HPDE6-E6E7 (cell line): ENCODE measurements at regions not wholly inside any gene's neighbourhood (a gene's known extent, or its start where the extent isn't known, plus 50 kb on each side); places are given as distances from the start of the nearest gene placed in this dataset.
A peak's percentile ranks its signal among the peaks of the same experiment; 100 is the strongest.
"Not testable (repeated sequence)": the region's sequence is repeated elsewhere in the genome, so short reads cannot be mapped to it uniquely, and the experiment has no call there.

Experiments
- DNase-seq: peaks from one replicate; pipeline ENCODE4 v3.0.0; 2011; ENCODE audit warnings: missing footprints; ENCODE audit errors: extremely low spot score

GRCh38 chr9:64499541-64499940, 785.5 kb downstream of the FOXD4L5 start:
- DNase-seq = not testable (repeated sequence)

GRCh38 chr9:64498409-64498808, 786.6 kb downstream of the FOXD4L5 start:
- not testable (repeated sequence) for DNase-seq

GRCh38 chr9:64488544-64488943, 796.5 kb downstream of the FOXD4L5 start:
- DNase-seq = not testable (repeated sequence)

GRCh38 chr9:64486067-64486466, 798.9 kb downstream of the FOXD4L5 start:
- not testable (repeated sequence) for DNase-seq

- not testable (repeated sequence) for DNase-seq
These were observed 805.9 kb downstream of the FOXD4L5 start for GRCh38 chr9:64479095-64479494.

- DNase-seq = not testable (repeated sequence)
These were observed 816.1 kb downstream of the FOXD4L5 start for GRCh38 chr9:64468943-64469342.

- DNase-seq = not testable (repeated sequence)
These were observed 818.9 kb downstream of the FOXD4L5 start for GRCh38 chr9:64466052-64466599.

GRCh38 chr9:64461885-64462284, 823.1 kb downstream of the FOXD4L5 start:
- DNase-seq = not testable (repeated sequence)

GRCh38 chr9:64458642-64459041, 826.4 kb downstream of the FOXD4L5 start:
- DNase-seq = not testable (repeated sequence)

- DNase-seq = not testable (repeated sequence)
These were observed 829.8 kb downstream of the FOXD4L5 start for GRCh38 chr9:64455107-64455648.

GRCh38 chr9:64452134-64452533, 832.9 kb downstream of the FOXD4L5 start:
- DNase-seq = peak; percentile 0

- not testable (repeated sequence) for DNase-seq
These were observed 834.4 kb downstream of the FOXD4L5 start for GRCh38 chr9:64450654-64451053.

- not testable (repeated sequence) for DNase-seq
These were observed 836.0 kb downstream of the FOXD4L5 start for GRCh38 chr9:64449025-64449424.

GRCh38 chr9:64444909-64445525, 840.0 kb downstream of the FOXD4L5 start:
- DNase-seq = not testable (repeated sequence)

GRCh38 chr9:64439747-64440146, 845.3 kb downstream of the FOXD4L5 start:
- not testable (repeated sequence) for DNase-seq
